K562 (cell line): ENCODE measurements at regions not wholly inside any gene's neighbourhood (a gene's known extent, or its start where the extent isn't known, plus 50 kb on each side); places are given as distances from the start of the nearest gene placed in this dataset.
A peak's percentile ranks its signal among the peaks of the same experiment; 100 is the strongest.

Experiments used
- ATAC-seq: fragments of 200-7000 bp; cut with Tn5 transposase; 3 replicates; pipeline ENCODE4 v1.9.1; 2020; ENCODE audit warnings: moderate library complexity
- BruUV-seq: library from RNA; stranded (reverse); fragments of 400-500 nt; replicated peaks from 2 replicates; lab custom pipeline; 2021; lab: Mats Ljungman, UMichigan
- CTCF ChIA-PET: fragments of 300-600 bp; formaldehyde crosslinking; extraction: SDS; loops from one replicate; lab custom pipeline; 2021; ENCODE audit warnings: low intra/inter-chr PET ratio; lab: Yijun Ruan, JAX
- POLR2A ChIA-PET: fragments of 300-600, 350-650 bp; sonication (Branson Sonifier 250); formaldehyde crosslinking; extraction: SDS; loops from one replicate; lab custom pipeline; 2021; ENCODE audit warnings: antibody characterized with exemption, inconsistent platforms; lab: Yijun Ruan, JAX
- DNase-seq, 4 experiments: peaks; one replicate each; pipeline versions ENCODE4 v3.0.0 to v3.0.0-alpha.2; 2011 to 2018; ENCODE audit warnings: low spot score in 3 of 4, mixed read lengths in 3 of 4; ENCODE audit errors: extremely low read depth in 1 of 4
- FAIRE-seq: peaks from 2 replicates; lab custom pipeline; 2011; peaks lifted over from hg19 to GRCh38; lab: Jason Lieb, UNC
- H2AFZ ChIP-seq: 2 replicates; pipeline ENCODE4 v1.6.0; 2011; ENCODE audit warnings: low read depth, low read length, control low read depth, inconsistent platforms
- H3K27ac ChIP-seq: fragments of 200-600 bp; 3 replicates; pipeline ENCODE4 v1.8.0; 2011; ENCODE audit warnings: low read depth, mild to moderate bottlenecking, control low read depth, inconsistent platforms, low read length, moderate library complexity, mixed read lengths; ENCODE audit errors: extremely low read depth
- H3K27me3 ChIP-seq, 2 experiments: fragments of 300-600 bp in 1 of 2; 2 replicates in 1 of 2; 3 replicates in 1 of 2; pipeline versions ENCODE4 v1.6.0 to v1.8.0; 2011; ENCODE audit warnings: inconsistent platforms in 2 of 2, low read length in 2 of 2, mild to moderate bottlenecking in 1 of 2, mixed read lengths in 1 of 2, moderate library complexity in 1 of 2; ENCODE audit not compliant: control insufficient read depth in 2 of 2, insufficient read depth in 2 of 2
- H3K36me3 ChIP-seq: fragments of 300-600 bp; 3 replicates; pipeline ENCODE4 v1.8.0; 2011; ENCODE audit warnings: mild to moderate bottlenecking, low read length, inconsistent platforms; ENCODE audit not compliant: control insufficient read depth, insufficient read depth
- H3K4me1 ChIP-seq, 2 experiments: fragments of 200-600 bp in 1 of 2; replicated peaks in 1 of 2; 2 replicates in 1 of 2; 3 replicates in 1 of 2; pipeline versions ENCODE4 v1.5.1 to v1.8.0; 2011; ENCODE audit warnings: inconsistent platforms in 2 of 2, low read length in 2 of 2, mild to moderate bottlenecking in 1 of 2, mixed read lengths in 1 of 2, moderate library complexity in 1 of 2; ENCODE audit not compliant: control insufficient read depth in 2 of 2, insufficient read depth in 2 of 2
- H3K4me2 ChIP-seq: 2 replicates; pipeline ENCODE4 v1.6.1; 2011; ENCODE audit warnings: low read length, control low read depth, inconsistent platforms, mixed read lengths; ENCODE audit not compliant: insufficient read depth
- H3K4me3 ChIP-seq: fragments of 200-600 bp; sonication (generic), shearing (Covaris generic); 2 replicates; pipeline ENCODE4 v1.5.1; 2016; ENCODE audit warnings: control low read depth, inconsistent platforms
- H3K79me2 ChIP-seq: fragments of 200-600 bp; 3 replicates; pipeline ENCODE4 v1.8.0; 2011; ENCODE audit warnings: low read length, inconsistent platforms; ENCODE audit not compliant: control insufficient read depth, insufficient read depth
- H3K9ac ChIP-seq, 2 experiments: 2 replicates each; pipeline versions ENCODE4 v1.6.0 to v1.6.1; 2011; ENCODE audit warnings: low read depth in 2 of 2, low read length in 2 of 2, control low read depth in 1 of 2, inconsistent platforms in 1 of 2, mild to moderate bottlenecking in 1 of 2, mixed read lengths in 1 of 2; ENCODE audit not compliant: insufficient read depth in 1 of 2
- H3K9me1 ChIP-seq: one replicate; pipeline ENCODE4 v1.6.0; 2011; ENCODE audit warnings: inconsistent platforms, mild to moderate bottlenecking, low read length, moderate library complexity; ENCODE audit not compliant: control insufficient read depth, insufficient read depth
- H3K9me3 ChIP-seq: replicated peaks from 2 replicates; pipeline ENCODE4 v1.5.1; 2011; ENCODE audit warnings: low read depth, low read length, inconsistent platforms; ENCODE audit not compliant: control insufficient read depth, insufficient read depth
- H4K20me1 ChIP-seq: replicated peaks from 2 replicates; pipeline ENCODE4 v1.6.1; 2011; ENCODE audit warnings: low read length, inconsistent platforms, mixed read lengths; ENCODE audit not compliant: control insufficient read depth, insufficient read depth
- C11orf30 ChIP-seq: fragments of 450-650 bp; IDR thresholded peaks from 2 replicates; pipeline ENCODE4 v1.6.1; 2016; ENCODE audit warnings: low read depth, mild to moderate bottlenecking
- HSF4 ChIP-seq: fragments of 250-450 bp; sonication (Bioruptor Pico); IDR thresholded peaks from 2 replicates; pipeline ENCODE4 v2.1.2; 2022; ENCODE audit warnings: mild to moderate bottlenecking, moderate library complexity, borderline replicate concordance
- KLF10 ChIP-seq: fragments of 250-450 bp; sonication (Bioruptor Pico); IDR thresholded peaks from 2 replicates; pipeline ENCODE4 v1.6.1; 2021; ENCODE audit warnings: matching md5 sums
- MAFF ChIP-seq: IDR thresholded peaks from 2 replicates; pipeline ENCODE4 v1.6.1; 2012; ENCODE audit warnings: low read length, improper control_type of control experiment
- MAFG ChIP-seq: fragments of 450-650 bp; conservative IDR thresholded peaks from 2 replicates; pipeline ENCODE4 v1.6.1; 2016; ENCODE audit warnings: missing genetic modification characterization, missing compliant biosample characterization
- NFE2 ChIP-seq: IDR thresholded peaks from 2 replicates; pipeline ENCODE4 v1.6.1; 2014; ENCODE audit warnings: antibody characterized with exemption, low read depth
- NFE2L1 ChIP-seq: fragments of 450-650 bp; IDR thresholded peaks from 2 replicates; pipeline ENCODE4 v1.6.1; 2016; ENCODE audit warnings: missing genetic modification characterization, low read depth, mild to moderate bottlenecking, missing compliant biosample characterization, moderate library complexity, borderline replicate concordance
- ZNF316 ChIP-seq: fragments of 450-650 bp; IDR thresholded peaks from 2 replicates; pipeline ENCODE4 v1.6.1; 2016
- WGBS: fragments of 100-300 bp; shearing (Covaris generic); methylation state at CpG from one replicate; pipeline ENCODE4 v1.1.6; 2016; ENCODE audit warnings: low coverage, mixed read lengths; ENCODE audit not compliant: insufficient coverage; ENCODE audit errors: missing lambda C conversion rate; 5-methylcytosine and 5-hydroxymethylcytosine counted together
- in situ Hi-C: fragments of 300-500 bp; cut with MboI; formaldehyde crosslinking; loops from 4 replicates; pipeline ENCODE4 v1.15.0; 2018; ENCODE audit warnings: inconsistent platforms, mixed read lengths
- intact Hi-C: fragments of 100-400 bp; cut with micrococcal nuclease; formaldehyde crosslinking; loops from 2 replicates; pipeline ENCODE4 v1.14.2; 2022
- TF ChIP-seq, protein P1 (sequence below): sonication (generic); formaldehyde crosslinking; IDR thresholded peaks from 2 replicates; pipeline ENCODE4 v1.9.0; 2022; ENCODE audit warnings: mild to moderate bottlenecking, missing genetic modification reagents

GRCh38 chr7:155247479-155248365, 50.0 kb upstream of the INSIG1 start:
- no peak for ATAC-seq

More at GRCh38 chr7:155247479-155248365, 50.0 kb upstream of the INSIG1 start:
- DNase-seq = no peak
- H2AFZ ChIP-seq = no peak overlapping the region
- no peak for FAIRE-seq
- peak; percentile 20 for TF ChIP-seq C11orf30
- TF ChIP-seq KLF10 = no peak
- TF ChIP-seq MAFG (tag) = peak; percentile 79
- no peak for TF ChIP-seq HSF4
- TF ChIP-seq, protein P1, sequence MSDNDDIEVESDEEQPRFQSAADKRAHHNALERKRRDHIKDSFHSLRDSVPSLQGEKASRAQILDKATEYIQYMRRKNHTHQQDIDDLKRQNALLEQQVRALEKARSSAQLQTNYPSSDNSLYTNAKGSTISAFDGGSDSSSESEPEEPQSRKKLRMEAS = 0 out of 2 replicates have a peak, but pooled peaks have one; percentile 17
- peak; percentile 71 for TF ChIP-seq NFE2L1 (tag)
- TF ChIP-seq MAFF = peak; percentile 52; the same call in 1 of the 2 replicates
- TF ChIP-seq NFE2 = peak; percentile 62; the same call in 1 of the 2 replicates
- TF ChIP-seq ZNF316 = peak; percentile 57
- TF ChIP-seq, all 486 proteins: peak for 7
- no peak overlapping the region for H3K27ac ChIP-seq
- no peaks in the 10 kb centered on the region for H3K79me2 ChIP-seq
- H3K27me3 ChIP-seq = peaks cover 57 to 86% of the 10 kb centered on the region in 2 experiments
- no peak overlapping the region for H3K4me2 ChIP-seq
- in situ Hi-C loops (no loop called here), intact Hi-C loops (no loop called here)
- H3K4me1 ChIP-seq = no peaks in the 10 kb centered on the region
- no peaks in the 10 kb centered on the region for H3K9me1 ChIP-seq
- POLR2A ChIA-PET = interaction anchor here (0.7 to 1.5 kb wide), 4 partner anchors 8 to 42 kb away, joined by 3 to 7 read pairs (median 4); no protein-coding TSS in a partner anchor
- H4K20me1 ChIP-seq = no peaks in the 10 kb centered on the region; the same call in 1 of the 2 replicates
- WGBS = under 1% methylated on average over 14 of the region's 14 CpGs
- no peak overlapping the region for H3K4me3 ChIP-seq
- no peak overlapping the region for H3K9ac ChIP-seq
- CTCF ChIA-PET = no interaction called here
- no TSS peak for BruUV-seq
- no peaks in the 10 kb centered on the region for H3K9me3 ChIP-seq
- H3K36me3 ChIP-seq = no peaks in the 10 kb centered on the region
